Neural crest cell (in vitro differentiated cells): ENCODE measurements at regions not wholly inside any gene's neighbourhood (a gene's known extent, or its start where the extent isn't known, plus 50 kb on each side); places are given as distances from the start of the nearest gene placed in this dataset.

ENCODE experiments used
- DNase-seq: peaks from one replicate; pipeline ENCODE4 v3.0.0; 2021; ENCODE audit warnings: low read depth, mixed read lengths, low spot score
- H3K27ac Mint-ChIP-seq: one replicate; pipeline ENCODE4 v1.8.0; 2021; ENCODE audit warnings: mild to moderate bottlenecking, mixed read lengths; ENCODE audit not compliant: unreplicated experiment
- H3K27me3 Mint-ChIP-seq: 2 replicates; pipeline ENCODE4 v1.8.0; 2021; ENCODE audit warnings: low read depth, mild to moderate bottlenecking, mixed read lengths
- H3K36me3 Mint-ChIP-seq: 2 replicates; pipeline ENCODE4 v1.8.0; 2021; ENCODE audit warnings: low read depth, mild to moderate bottlenecking, mixed read lengths
- H3K4me1 Mint-ChIP-seq: 2 replicates; pipeline ENCODE4 v1.8.0; 2021; ENCODE audit warnings: mixed read lengths
- H3K4me3 Mint-ChIP-seq: one replicate; pipeline ENCODE4 v1.8.0; 2021; ENCODE audit warnings: mild to moderate bottlenecking, mixed read lengths
- H3K9me3 Mint-ChIP-seq: 2 replicates; pipeline ENCODE4 v1.8.0; 2021; ENCODE audit warnings: mixed read lengths
- TF ChIP-seq, protein P1 (sequence below): fragments of 200-600 bp; sonication (generic); conservative IDR thresholded peaks from 2 replicates; pipeline ENCODE4 v1.5.0; 2021; ENCODE audit warnings: antibody characterized with exemption, mild to moderate bottlenecking

DNA sequence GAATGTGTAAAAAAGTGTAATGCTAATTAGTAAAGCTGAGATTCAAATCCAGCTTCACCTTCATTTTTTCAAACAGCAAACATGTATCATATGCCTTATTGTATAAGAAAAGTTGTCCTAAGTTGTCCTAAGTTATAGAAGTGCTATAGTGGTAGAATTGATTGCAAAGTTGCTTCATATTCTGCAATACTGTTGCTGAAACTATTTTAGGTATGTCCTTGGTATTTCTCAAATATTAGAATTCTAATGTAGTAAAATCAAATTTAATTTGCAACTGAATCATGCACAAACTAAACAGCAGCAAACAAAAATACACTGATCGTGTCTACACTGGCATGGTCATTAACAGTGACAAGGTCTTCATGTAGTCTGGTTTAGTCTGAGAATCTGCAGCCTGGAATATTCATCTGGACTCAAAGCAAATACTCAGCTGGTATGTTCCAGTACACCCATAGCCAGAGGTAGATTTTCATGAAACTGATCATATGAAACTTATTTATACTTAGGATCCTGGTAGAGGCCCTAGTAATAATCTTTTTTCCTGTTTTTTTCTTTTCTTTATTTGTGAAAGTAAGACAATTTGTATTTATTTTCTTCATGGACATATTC lies 555.6 kb upstream of the ZEB2 start:
- Mint-ChIP-seq H3K4me3 (no peak overlapping the region), H3K4me1 (no peaks in the 10 kb centered on the region), H3K27ac (no peak overlapping the region), H3K27me3 (no peaks in the 10 kb centered on the region), H3K36me3 (no peaks in the 10 kb centered on the region), H3K9me3 (peaks cover 6% of the 10 kb centered on the region)
- TF ChIP-seq, protein P1, sequence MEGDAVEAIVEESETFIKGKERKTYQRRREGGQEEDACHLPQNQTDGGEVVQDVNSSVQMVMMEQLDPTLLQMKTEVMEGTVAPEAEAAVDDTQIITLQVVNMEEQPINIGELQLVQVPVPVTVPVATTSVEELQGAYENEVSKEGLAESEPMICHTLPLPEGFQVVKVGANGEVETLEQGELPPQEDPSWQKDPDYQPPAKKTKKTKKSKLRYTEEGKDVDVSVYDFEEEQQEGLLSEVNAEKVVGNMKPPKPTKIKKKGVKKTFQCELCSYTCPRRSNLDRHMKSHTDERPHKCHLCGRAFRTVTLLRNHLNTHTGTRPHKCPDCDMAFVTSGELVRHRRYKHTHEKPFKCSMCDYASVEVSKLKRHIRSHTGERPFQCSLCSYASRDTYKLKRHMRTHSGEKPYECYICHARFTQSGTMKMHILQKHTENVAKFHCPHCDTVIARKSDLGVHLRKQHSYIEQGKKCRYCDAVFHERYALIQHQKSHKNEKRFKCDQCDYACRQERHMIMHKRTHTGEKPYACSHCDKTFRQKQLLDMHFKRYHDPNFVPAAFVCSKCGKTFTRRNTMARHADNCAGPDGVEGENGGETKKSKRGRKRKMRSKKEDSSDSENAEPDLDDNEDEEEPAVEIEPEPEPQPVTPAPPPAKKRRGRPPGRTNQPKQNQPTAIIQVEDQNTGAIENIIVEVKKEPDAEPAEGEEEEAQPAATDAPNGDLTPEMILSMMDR = no peak
- no peak for DNase-seq

DNA sequence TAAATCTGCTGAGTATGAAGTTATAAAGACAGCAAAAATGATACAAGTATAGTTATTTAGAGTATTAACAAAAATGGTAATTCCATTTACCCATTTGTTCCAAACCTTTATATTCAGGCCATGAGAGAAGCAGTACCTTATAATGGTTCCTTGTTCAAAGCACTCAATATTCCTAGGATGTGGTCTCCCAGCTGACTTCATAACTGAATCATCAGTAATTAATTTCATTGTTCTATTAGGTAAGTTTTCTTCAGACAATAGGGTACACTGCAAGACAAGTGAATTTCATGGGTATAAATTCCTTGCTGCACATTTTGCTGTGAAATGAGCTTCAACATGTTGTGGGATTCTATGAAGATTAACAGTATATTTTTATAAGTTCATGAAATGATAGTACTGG lies 550.8 kb upstream of the ZEB2 start:
- H3K4me3 Mint-ChIP-seq = no peak overlapping the region
- H3K27me3 Mint-ChIP-seq = no peaks in the 10 kb centered on the region
- DNase-seq = no peak
- no peak overlapping the region for H3K27ac Mint-ChIP-seq
- H3K9me3 Mint-ChIP-seq = peaks cover 16% of the 10 kb centered on the region
- H3K4me1 Mint-ChIP-seq = peaks cover 20% of the 10 kb centered on the region
- H3K36me3 Mint-ChIP-seq = peaks cover 4% of the 10 kb centered on the region
- TF ChIP-seq, protein P1 = no peak

DNA sequence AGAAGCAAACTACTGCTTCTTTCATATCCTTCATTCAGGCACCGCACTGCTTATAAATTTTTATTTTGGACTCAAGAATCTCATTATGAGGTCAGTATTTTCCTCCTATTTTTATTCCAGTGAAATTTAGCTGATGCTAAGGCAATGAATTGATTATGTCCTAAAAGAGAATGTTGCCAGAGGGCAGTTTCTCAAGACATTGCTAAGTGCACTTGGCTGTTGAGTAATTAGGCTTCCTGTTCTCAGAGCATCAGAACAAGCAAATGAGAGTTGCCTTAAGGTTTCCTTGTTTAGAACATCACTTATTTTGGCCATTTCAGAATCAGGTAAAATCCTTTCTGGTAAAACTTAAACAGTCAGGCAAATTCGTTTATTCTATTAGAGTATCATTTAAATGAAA lies 548.6 kb upstream of the ZEB2 start:
- no peaks in the 10 kb centered on the region for H3K27me3 Mint-ChIP-seq
- H3K4me1 Mint-ChIP-seq = peaks cover 20% of the 10 kb centered on the region
- no peak overlapping the region for H3K4me3 Mint-ChIP-seq
- peaks cover 4% of the 10 kb centered on the region for H3K36me3 Mint-ChIP-seq
- H3K27ac Mint-ChIP-seq = no peak overlapping the region
- H3K9me3 Mint-ChIP-seq = peaks cover 20% of the 10 kb centered on the region
- DNase-seq = no peak
- TF ChIP-seq, protein P1 = no peak

DNA sequence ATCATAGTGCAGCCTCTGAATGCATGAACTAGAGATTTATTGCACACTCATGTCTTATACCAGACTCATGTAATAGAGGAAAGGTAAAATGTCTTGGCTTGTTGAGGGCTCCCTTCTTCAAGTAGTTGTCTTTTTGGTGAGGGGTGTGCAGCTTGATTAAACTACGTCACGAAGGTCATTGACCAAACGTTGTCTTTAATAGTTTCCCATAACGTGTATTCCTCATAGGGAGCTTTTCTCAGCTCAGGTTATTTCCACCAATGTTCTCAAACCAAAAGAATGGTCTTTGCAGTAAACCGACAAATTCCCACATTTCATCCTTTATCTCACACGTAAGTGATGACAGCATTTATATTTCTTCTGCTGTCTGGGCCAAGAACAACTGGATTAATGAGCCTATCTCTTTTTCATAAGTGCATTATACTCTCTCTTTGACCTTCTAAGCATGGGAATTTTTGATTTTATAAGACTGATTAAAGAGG lies 547.7 kb upstream of the ZEB2 start:
- TF ChIP-seq, protein P1 = no peak
- H3K4me3 Mint-ChIP-seq = no peak overlapping the region
- peaks cover 25% of the 10 kb centered on the region for H3K9me3 Mint-ChIP-seq
- H3K36me3 Mint-ChIP-seq = peaks cover 6% of the 10 kb centered on the region
- H3K4me1 Mint-ChIP-seq = peaks cover 20% of the 10 kb centered on the region
- no peak for DNase-seq
- no peak overlapping the region for H3K27ac Mint-ChIP-seq
- no peaks in the 10 kb centered on the region for H3K27me3 Mint-ChIP-seq

DNA sequence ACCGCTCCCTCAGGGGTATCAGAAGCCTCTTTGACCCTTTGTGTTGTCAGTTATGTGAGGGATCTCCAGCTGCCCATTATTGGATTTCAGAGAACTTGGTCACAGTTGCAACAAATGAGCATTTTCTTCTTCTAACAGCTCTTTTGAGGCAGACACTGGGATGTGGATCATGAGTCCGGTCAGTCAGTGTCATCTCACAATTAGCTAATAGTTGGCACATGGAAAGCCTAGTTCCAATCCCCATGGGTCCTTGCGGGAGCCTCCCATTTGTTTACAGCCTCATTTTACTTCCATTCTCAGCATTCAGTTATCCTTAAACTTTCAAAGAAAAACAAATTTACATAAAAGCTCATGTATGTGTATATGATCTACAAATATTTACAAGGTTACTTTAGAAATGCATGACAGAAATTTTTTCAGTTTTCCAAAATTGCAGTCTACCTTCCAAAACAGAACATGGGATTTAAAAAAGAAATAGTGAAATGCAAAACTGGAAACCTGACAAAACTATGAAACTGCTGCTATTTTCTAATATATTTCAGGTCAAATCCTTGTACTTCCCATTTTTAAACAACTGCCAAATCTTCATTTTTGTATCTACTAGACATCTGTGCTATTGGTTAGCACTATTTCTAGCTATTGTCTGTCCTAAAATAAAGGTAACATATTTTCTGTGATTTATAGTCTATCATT lies 547.1 kb upstream of the ZEB2 start:
- Mint-ChIP-seq H3K9me3 (peaks cover 29% of the 10 kb centered on the region), H3K36me3 (peaks cover 6% of the 10 kb centered on the region), H3K4me1 (peaks cover 20% of the 10 kb centered on the region), H3K27me3 (no peaks in the 10 kb centered on the region), H3K27ac (peak overlapping the region; percentile 92), H3K4me3 (no peak overlapping the region)
- TF ChIP-seq, protein P1 = no peak
- DNase-seq = no peak
